T-helper 17 cell (primary cell): ENCODE measurements at regions not wholly inside any gene's neighbourhood (a gene's known extent, or its start where the extent isn't known, plus 50 kb on each side); places are given as distances from the start of the nearest gene placed in this dataset.

ENCODE experiments used
- ATAC-seq: fragments of 150-1000 bp; cut with Tn5 transposase; 2 replicates; pipeline ENCODE4 v1.10.0; 2021; ENCODE audit warnings: mild to moderate bottlenecking, moderate library complexity
- DNase-seq, 3 donors: peaks; one replicate each; pipeline versions ENCODE4 v3.0.0 to v3.0.0-alpha.2; 2020 to 2021
- H3K9me3 ChIP-seq: one replicate; pipeline ENCODE4 v1.7.0; 2013; ENCODE audit warnings: low read length, mild to moderate bottlenecking; ENCODE audit not compliant: control insufficient read depth, poor library complexity, severe bottlenecking
- H3K27ac Mint-ChIP-seq: one replicate; pipeline ENCODE4 v1.8.0; 2022; ENCODE audit warnings: mild to moderate bottlenecking, moderate library complexity, mixed read lengths
- H3K27me3 Mint-ChIP-seq: one replicate; pipeline ENCODE4 v1.8.0; 2022; ENCODE audit warnings: mixed read lengths
- H3K36me3 Mint-ChIP-seq: one replicate; pipeline ENCODE4 v1.8.0; 2022; ENCODE audit warnings: low read depth, mixed read lengths
- H3K4me1 Mint-ChIP-seq: one replicate; pipeline ENCODE4 v1.8.0; 2022; ENCODE audit warnings: mild to moderate bottlenecking, mixed read lengths
- H3K4me3 Mint-ChIP-seq: one replicate; pipeline ENCODE4 v1.8.0; 2022; ENCODE audit warnings: mild to moderate bottlenecking, moderate library complexity, mixed read lengths

GRCh38 chr19:32200312-32201038, 144.9 kb upstream of the ZNF507 start:
- H3K4me1 Mint-ChIP-seq: peaks cover 8% of the 10 kb centered on the region
- H3K27me3 Mint-ChIP-seq: peaks cover 23% of the 10 kb centered on the region
- no peaks in the 10 kb centered on the region for H3K9me3 ChIP-seq
- DNase-seq (no peak), ATAC-seq (no peak)
- H3K4me3 Mint-ChIP-seq: no peak overlapping the region
- no peak overlapping the region for H3K27ac Mint-ChIP-seq
- H3K36me3 Mint-ChIP-seq: no peaks in the 10 kb centered on the region

DNA sequence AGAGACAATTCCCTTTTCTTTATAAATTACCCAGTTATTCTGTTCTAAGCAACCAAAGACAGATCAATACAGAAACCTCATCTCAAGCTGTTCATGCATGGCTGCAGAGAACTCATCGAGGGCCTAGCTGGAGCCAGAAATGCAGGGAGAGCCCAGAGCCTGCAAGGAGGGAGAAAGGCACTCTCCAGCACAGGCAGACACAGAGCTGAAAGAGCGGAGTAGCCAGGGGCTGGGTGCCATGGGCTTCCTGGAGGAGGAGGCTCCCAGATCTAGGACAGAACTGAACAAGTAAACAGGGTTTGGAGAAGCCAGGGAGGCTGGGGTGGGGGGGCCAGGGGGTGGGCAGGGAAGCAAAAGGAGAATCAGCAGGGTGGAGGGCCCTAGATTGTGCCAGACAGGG, 144.2 kb upstream of the ZNF507 start:
- peak overlapping the region; percentile 80 for H3K4me3 Mint-ChIP-seq
- H3K9me3 ChIP-seq: no peaks in the 10 kb centered on the region
- H3K4me1 Mint-ChIP-seq: peaks cover 8% of the 10 kb centered on the region
- H3K36me3 Mint-ChIP-seq: no peaks in the 10 kb centered on the region
- DNase-seq: no peak
- H3K27ac Mint-ChIP-seq: no peak overlapping the region
- H3K27me3 Mint-ChIP-seq: peaks cover 30% of the 10 kb centered on the region
- no peak for ATAC-seq

- Mint-ChIP-seq H3K4me3 (peak overlapping the region; percentile 39), H3K36me3 (no peaks in the 10 kb centered on the region), H3K4me1 (peaks cover 8% of the 10 kb centered on the region), H3K27me3 (peaks cover 32% of the 10 kb centered on the region), H3K27ac (no peak overlapping the region)
- DNase-seq (no peak), ATAC-seq (no peak)
- no peaks in the 10 kb centered on the region for H3K9me3 ChIP-seq
These were observed 143.8 kb upstream of the ZNF507 start for GRCh38 chr19:32201636-32202051.

- DNase-seq (no peak), ATAC-seq (no peak)
- Mint-ChIP-seq H3K27me3 (peaks cover 38% of the 10 kb centered on the region), H3K4me3 (no peak overlapping the region), H3K4me1 (peaks cover 8% of the 10 kb centered on the region), H3K36me3 (no peaks in the 10 kb centered on the region), H3K27ac (no peak overlapping the region)
- H3K9me3 ChIP-seq: no peaks in the 10 kb centered on the region
These were observed 143.2 kb upstream of the ZNF507 start for GRCh38 chr19:32202244-32202643.

DNA sequence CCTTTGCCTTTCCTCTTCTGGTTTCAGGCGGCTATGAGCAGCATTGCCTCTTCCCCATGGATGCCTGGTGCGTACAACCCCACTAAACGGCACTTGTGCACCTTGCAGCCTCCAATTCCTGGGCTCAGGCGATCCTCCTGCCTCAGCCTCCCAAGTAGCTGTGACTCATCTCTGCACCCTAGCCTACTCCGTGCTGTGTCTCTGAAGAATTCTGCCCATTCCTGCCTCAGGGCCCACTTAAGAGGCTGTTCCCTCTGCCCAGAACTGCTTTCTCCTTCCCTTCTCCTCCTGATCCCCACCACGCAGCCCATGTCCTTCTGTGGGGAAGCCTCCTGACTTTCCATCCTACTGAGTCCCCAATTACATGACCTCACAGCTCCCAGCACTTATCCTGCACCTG, 142.2 kb upstream of the ZNF507 start:
- H3K27me3 Mint-ChIP-seq: peaks cover 43% of the 10 kb centered on the region
- no peaks in the 10 kb centered on the region for H3K36me3 Mint-ChIP-seq

GRCh38 chr19:32206065-32206464, 139.3 kb upstream of the ZNF507 start:
- no peak for DNase-seq
- Mint-ChIP-seq H3K36me3 (no peaks in the 10 kb centered on the region), H3K4me1 (peaks cover 8% of the 10 kb centered on the region), H3K27ac (no peak overlapping the region), H3K27me3 (peaks cover 36% of the 10 kb centered on the region), H3K4me3 (no peak overlapping the region)
- peaks cover 2% of the 10 kb centered on the region for H3K9me3 ChIP-seq
- no peak for ATAC-seq

More for the DNA sequence above, 142.2 kb upstream of the ZNF507 start:
- peaks cover 8% of the 10 kb centered on the region for H3K4me1 Mint-ChIP-seq
- no peak overlapping the region for H3K27ac Mint-ChIP-seq
- no peak for DNase-seq
- no peak for ATAC-seq
- no peak overlapping the region for H3K4me3 Mint-ChIP-seq
- no peaks in the 10 kb centered on the region for H3K9me3 ChIP-seq

GRCh38 chr19:32208060-32208459, 137.3 kb upstream of the ZNF507 start:
- Mint-ChIP-seq H3K27ac (no peak overlapping the region), H3K36me3 (no peaks in the 10 kb centered on the region), H3K27me3 (peaks cover 34% of the 10 kb centered on the region), H3K4me3 (no peak overlapping the region), H3K4me1 (no peaks in the 10 kb centered on the region)
- no peak for DNase-seq
- no peak for ATAC-seq
- H3K9me3 ChIP-seq: peaks cover 2% of the 10 kb centered on the region

DNA sequence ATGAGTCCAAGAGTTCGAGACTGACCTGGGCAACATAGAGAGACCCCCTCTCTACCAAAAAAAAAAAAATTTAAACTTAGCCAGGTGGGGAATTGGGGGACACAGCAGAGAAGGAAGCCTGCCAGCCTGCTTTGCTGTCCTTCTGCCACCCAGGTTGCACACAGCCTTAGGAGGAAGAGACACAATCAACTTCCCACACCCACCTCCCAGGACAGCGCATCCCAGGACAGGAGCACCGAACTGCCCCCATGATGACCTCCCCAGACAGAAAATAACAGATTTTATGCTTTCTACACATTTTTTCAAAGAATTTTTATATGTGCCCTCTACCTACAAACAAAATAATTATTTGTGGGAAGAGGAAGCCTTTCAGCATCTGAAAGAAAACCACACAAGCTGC, 126.0 kb upstream of the ZNF507 start:
- ATAC-seq (no peak), DNase-seq (no peak)
- Mint-ChIP-seq H3K4me3 (no peak overlapping the region), H3K27me3 (peaks cover 48% of the 10 kb centered on the region), H3K4me1 (peaks cover 8% of the 10 kb centered on the region), H3K27ac (no peak overlapping the region), H3K36me3 (no peaks in the 10 kb centered on the region)
- no peaks in the 10 kb centered on the region for H3K9me3 ChIP-seq

GRCh38 chr19:32219881-32220472, 125.4 kb upstream of the ZNF507 start:
- Mint-ChIP-seq H3K27me3 (peaks cover 54% of the 10 kb centered on the region), H3K4me1 (peaks cover 13% of the 10 kb centered on the region), H3K36me3 (no peaks in the 10 kb centered on the region), H3K4me3 (no peak overlapping the region), H3K27ac (no peak overlapping the region)
- no peaks in the 10 kb centered on the region for H3K9me3 ChIP-seq
- no peak for ATAC-seq
- DNase-seq: no peak

DNA sequence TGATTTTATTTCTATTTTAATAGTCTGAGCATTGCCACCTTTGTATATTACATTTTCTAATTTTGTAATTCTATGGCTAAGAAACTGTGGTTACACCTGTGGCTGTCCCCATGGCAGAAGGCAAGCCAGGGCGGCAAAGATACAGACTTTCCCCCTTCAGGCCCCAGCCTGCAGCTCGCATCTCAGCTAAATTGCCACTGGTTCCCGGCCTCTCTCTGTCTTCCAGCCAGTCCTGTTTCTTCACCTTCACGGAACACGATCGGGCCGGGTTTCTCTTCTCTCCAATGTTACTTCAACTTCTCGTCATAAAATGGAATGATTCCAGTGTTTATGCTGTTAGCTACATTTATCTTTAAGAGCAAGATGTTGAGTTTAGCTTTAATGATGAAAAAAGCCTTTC, 124.5 kb upstream of the ZNF507 start:
- Mint-ChIP-seq H3K4me3 (no peak overlapping the region), H3K36me3 (no peaks in the 10 kb centered on the region), H3K27me3 (peaks cover 51% of the 10 kb centered on the region), H3K4me1 (peaks cover 13% of the 10 kb centered on the region), H3K27ac (no peak overlapping the region)
- ATAC-seq (no peak), DNase-seq (no peak)
- no peaks in the 10 kb centered on the region for H3K9me3 ChIP-seq

GRCh38 chr19:32222556-32222955, 122.9 kb upstream of the ZNF507 start:
- Mint-ChIP-seq H3K27me3 (peaks cover 50% of the 10 kb centered on the region), H3K4me1 (peaks cover 13% of the 10 kb centered on the region), H3K36me3 (no peaks in the 10 kb centered on the region), H3K4me3 (no peak overlapping the region), H3K27ac (no peak overlapping the region)
- no peaks in the 10 kb centered on the region for H3K9me3 ChIP-seq
- ATAC-seq (no peak), DNase-seq (no peak)

DNA sequence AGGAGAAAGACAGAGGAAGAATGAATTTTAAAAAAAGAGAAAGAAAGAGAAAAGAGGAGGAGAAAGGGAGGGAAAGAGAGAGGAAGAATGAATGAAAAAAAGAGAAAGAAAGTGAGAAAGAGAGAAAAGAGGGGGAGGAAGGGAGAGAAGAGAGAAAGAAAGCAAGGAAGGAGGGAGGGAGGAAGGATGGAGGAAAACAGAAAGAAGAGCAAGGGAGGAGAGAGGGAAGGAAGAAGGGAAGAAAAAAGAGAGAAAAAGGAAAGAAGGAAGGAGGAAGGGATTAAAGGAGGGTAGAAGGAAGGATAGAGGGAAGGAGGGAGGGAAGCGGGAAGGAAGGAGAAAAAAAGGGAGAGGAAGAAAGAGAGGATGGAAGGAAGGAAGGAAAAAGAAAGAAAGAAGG, 122.3 kb upstream of the ZNF507 start:
- peak overlapping the region; percentile 81 for H3K4me3 Mint-ChIP-seq
- H3K27me3 Mint-ChIP-seq: peaks cover 51% of the 10 kb centered on the region
- H3K4me1 Mint-ChIP-seq: peaks cover 13% of the 10 kb centered on the region
- H3K27ac Mint-ChIP-seq: no peak overlapping the region
- H3K9me3 ChIP-seq: no peaks in the 10 kb centered on the region
- DNase-seq: no peak
- ATAC-seq: no peak
- no peaks in the 10 kb centered on the region for H3K36me3 Mint-ChIP-seq

DNA sequence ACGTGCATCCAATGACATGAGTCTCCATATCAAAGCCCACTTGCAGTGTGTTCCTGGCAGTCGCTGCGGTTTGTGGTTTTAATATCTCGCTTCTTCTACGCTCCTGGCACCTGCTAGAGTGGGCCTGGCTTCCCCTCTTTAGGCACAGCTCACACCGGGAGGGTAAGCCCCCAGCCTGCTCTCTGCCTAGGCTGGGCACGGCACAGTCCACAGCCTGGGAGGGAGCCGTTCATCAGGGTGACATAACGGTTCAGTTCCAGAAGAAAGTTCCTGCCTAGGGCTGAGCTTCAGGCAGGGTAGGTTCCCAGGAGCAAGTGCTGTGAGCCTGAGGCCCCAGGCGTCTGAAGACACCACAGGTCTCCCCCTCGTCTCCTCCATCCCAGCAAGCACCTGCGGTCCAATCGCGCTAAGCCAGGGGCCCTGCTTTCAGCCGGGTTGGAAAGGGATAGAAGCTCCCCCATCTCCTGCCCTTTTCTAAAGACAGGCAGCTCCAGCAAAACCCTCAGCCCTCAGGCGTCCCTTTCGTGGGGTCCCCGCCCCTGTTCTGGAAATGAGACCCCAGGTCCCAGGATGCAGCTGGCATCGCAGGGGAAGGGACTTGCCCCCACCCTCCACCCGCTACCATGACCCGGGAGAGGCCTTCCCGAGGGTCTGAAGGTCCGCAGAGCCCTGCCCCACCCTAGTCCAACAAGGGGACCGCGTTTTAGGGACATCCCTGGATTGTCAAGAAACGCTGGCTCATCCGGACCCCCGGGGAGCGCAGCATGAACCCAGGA, 121.6 kb upstream of the ZNF507 start:
- Mint-ChIP-seq H3K27ac (no peak overlapping the region), H3K4me1 (peaks cover 13% of the 10 kb centered on the region), H3K36me3 (no peaks in the 10 kb centered on the region), H3K4me3 (peak overlapping the region; percentile 5), H3K27me3 (peaks cover 48% of the 10 kb centered on the region)
- DNase-seq (no peak), ATAC-seq (peak; percentile 45)
- no peaks in the 10 kb centered on the region for H3K9me3 ChIP-seq
